Mesendoderm (in vitro differentiated cells): ENCODE measurements at regions not wholly inside any gene's neighbourhood (a gene's known extent, or its start where the extent isn't known, plus 50 kb on each side); places are given as distances from the start of the nearest gene placed in this dataset.

Source experiments
- DNase-seq: peaks from one replicate; pipeline ENCODE4 v3.0.0; 2013
- H2AK5ac ChIP-seq: 2 replicates; pipeline ENCODE4 v1.6.1; 2013; ENCODE audit warnings: low read length, inconsistent platforms
- H2BK120ac ChIP-seq: 2 replicates; pipeline ENCODE4 v1.6.1; 2013; ENCODE audit warnings: low read depth, mild to moderate bottlenecking, low read length, moderate library complexity, mixed read lengths
- H2BK15ac ChIP-seq: replicated peaks from 2 replicates; pipeline ENCODE4 v1.6.1; 2013; ENCODE audit warnings: low read depth, mild to moderate bottlenecking, moderate library complexity
- H2BK5ac ChIP-seq: 2 replicates; pipeline ENCODE4 v1.6.1; 2013; ENCODE audit warnings: low read length, inconsistent platforms
- H3K18ac ChIP-seq: 2 replicates; pipeline ENCODE4 v1.6.1; 2013; ENCODE audit warnings: mild to moderate bottlenecking, low read length, mixed read lengths
- H3K23ac ChIP-seq: one replicate; pipeline ENCODE4 v1.6.1; 2013; ENCODE audit warnings: low read length
- H3K27ac ChIP-seq: 2 replicates; pipeline ENCODE4 v1.5.1; 2013; ENCODE audit warnings: low read depth, mild to moderate bottlenecking, inconsistent platforms, low read length, moderate library complexity
- H3K27me3 ChIP-seq: 2 replicates; pipeline ENCODE4 v1.6.1; 2013; ENCODE audit warnings: low read length, control low read depth, mild to moderate bottlenecking, inconsistent platforms; ENCODE audit not compliant: insufficient read depth, poor library complexity
- H3K36me3 ChIP-seq: 2 replicates; pipeline ENCODE4 v1.6.1; 2013; ENCODE audit warnings: low read length, inconsistent platforms; ENCODE audit not compliant: control insufficient read depth, insufficient read depth
- H3K4ac ChIP-seq: one replicate; pipeline ENCODE4 v1.6.1; 2013; ENCODE audit warnings: low read depth, mild to moderate bottlenecking, low read length, moderate library complexity
- H3K4me1 ChIP-seq: 2 replicates; pipeline ENCODE4 v1.6.1; 2013; ENCODE audit warnings: low read depth, low read length, inconsistent platforms; ENCODE audit not compliant: control insufficient read depth
- H3K4me2 ChIP-seq: 2 replicates; pipeline ENCODE4 v1.6.1; 2013; ENCODE audit warnings: low read length
- H3K4me3 ChIP-seq: 2 replicates; pipeline ENCODE4 v1.5.1; 2013; ENCODE audit warnings: mild to moderate bottlenecking, low read length
- H3K56ac ChIP-seq: one replicate; pipeline ENCODE4 v1.6.1; 2013; ENCODE audit warnings: low read length
- H3K79me1 ChIP-seq: 2 replicates; pipeline ENCODE4 v1.6.1; 2013; ENCODE audit warnings: low read length, inconsistent platforms
- H3K79me2 ChIP-seq: 2 replicates; pipeline ENCODE4 v1.6.1; 2013; ENCODE audit warnings: mild to moderate bottlenecking, low read length; ENCODE audit not compliant: control insufficient read depth, insufficient read depth
- H3K9ac ChIP-seq: 2 replicates; pipeline ENCODE4 v1.6.1; 2013; ENCODE audit warnings: low read length, inconsistent platforms
- H4K5ac ChIP-seq: one replicate; pipeline ENCODE4 v1.6.1; 2013; ENCODE audit warnings: low read length
- H4K8ac ChIP-seq: one replicate; pipeline ENCODE4 v1.6.1; 2013; ENCODE audit warnings: low read depth, mild to moderate bottlenecking, control low read depth, low read length, moderate library complexity
- WGBS: extraction: QIAGEN DNeasy Blood & Tissue Kit; methylation state at CpG from one replicate; pipeline ENCODE4 v1.1.7; 2013; ENCODE audit warnings: low lambda C conversion rate, missing lambda C conversion rate; ENCODE audit not compliant: insufficient coverage; ENCODE audit errors: extremely low coverage; 5-methylcytosine and 5-hydroxymethylcytosine counted together

DNA sequence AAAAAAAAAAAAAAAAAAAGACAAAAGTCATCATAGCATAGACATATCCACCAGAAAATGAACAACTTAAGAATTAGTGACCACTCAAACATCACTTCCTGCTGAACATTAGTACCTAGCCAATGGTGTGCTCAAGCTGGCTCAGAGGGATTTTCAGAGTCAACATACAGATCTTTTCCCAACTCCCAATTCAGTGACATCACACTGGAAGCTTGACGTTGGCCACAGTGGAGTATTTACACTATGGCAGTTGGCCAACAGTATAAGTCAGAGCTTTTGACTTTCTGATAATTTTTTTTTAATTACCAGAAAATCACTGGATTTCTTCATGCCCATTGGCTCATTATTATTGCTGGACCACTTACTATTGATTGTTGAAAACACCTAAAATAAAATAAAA, 383.5 kb downstream of the ARHGEF28 start:
- DNase-seq, result no peak
- Histone ChIP-seq H3K27me3 (no peaks in the 10 kb centered on the region), H4K5ac (no peak overlapping the region), H3K4ac (no peak overlapping the region), H3K4me2 (no peak overlapping the region), H2AK5ac (no peak overlapping the region), H3K18ac (no peak overlapping the region), H3K23ac (no peak overlapping the region), H4K8ac (no peak overlapping the region), H3K4me1 (no peaks in the 10 kb centered on the region), H2BK5ac (no peak overlapping the region), H3K56ac (no peak overlapping the region), H3K27ac (no peak overlapping the region), H2BK15ac (no peak overlapping the region), H3K4me3 (no peak overlapping the region), H2BK120ac (no peak overlapping the region), H3K36me3 (no peaks in the 10 kb centered on the region), H3K79me2 (no peaks in the 10 kb centered on the region), H3K79me1 (no peaks in the 10 kb centered on the region), H3K9ac (no peak overlapping the region)
- no CpG with 5 or more reads among the region's 1 CpG for whole genome bisulfite sequencing

DNA sequence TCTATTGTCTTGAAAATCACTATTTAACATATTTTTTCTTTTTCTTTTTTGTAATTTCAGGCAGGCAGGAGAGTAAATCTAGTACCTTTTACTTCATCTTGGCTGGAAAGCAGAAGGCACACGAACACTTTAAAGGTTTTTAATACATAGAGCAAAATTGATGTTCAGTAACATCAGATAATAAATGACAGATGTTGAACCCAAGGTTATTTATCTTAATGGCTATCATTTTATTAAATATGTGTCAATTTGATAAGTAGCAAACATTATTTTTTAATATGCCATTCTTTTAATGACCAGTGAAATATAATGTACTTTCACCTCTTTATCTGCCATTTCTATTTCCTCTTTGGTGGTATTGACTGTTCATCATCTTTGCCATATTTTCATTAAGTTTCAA, 381.2 kb downstream of the ARHGEF28 start:
- H3K36me3 ChIP-seq, result no peaks in the 10 kb centered on the region
- no peaks in the 10 kb centered on the region for H3K79me2 ChIP-seq
- no peak for DNase-seq
- no peak overlapping the region for H2BK120ac ChIP-seq
- H3K4ac ChIP-seq, result no peak overlapping the region
- no peak overlapping the region for H2AK5ac ChIP-seq
- H3K27ac ChIP-seq, result no peak overlapping the region
- H3K56ac ChIP-seq, result no peak overlapping the region
- no peaks in the 10 kb centered on the region for H3K79me1 ChIP-seq
- no peaks in the 10 kb centered on the region for H3K4me1 ChIP-seq
- H4K8ac ChIP-seq, result no peak overlapping the region
- no peak overlapping the region for H3K18ac ChIP-seq
- no peak overlapping the region for H2BK5ac ChIP-seq
- H3K9ac ChIP-seq, result no peak overlapping the region
- H3K4me3 ChIP-seq, result no peak overlapping the region
- H3K4me2 ChIP-seq, result no peak overlapping the region
- no peak overlapping the region for H3K23ac ChIP-seq
- WGBS, result no CpG with 5 or more reads among the region's 1 CpG
- H3K27me3 ChIP-seq, result no peaks in the 10 kb centered on the region
- no peak overlapping the region for H2BK15ac ChIP-seq
- no peak overlapping the region for H4K5ac ChIP-seq

DNA sequence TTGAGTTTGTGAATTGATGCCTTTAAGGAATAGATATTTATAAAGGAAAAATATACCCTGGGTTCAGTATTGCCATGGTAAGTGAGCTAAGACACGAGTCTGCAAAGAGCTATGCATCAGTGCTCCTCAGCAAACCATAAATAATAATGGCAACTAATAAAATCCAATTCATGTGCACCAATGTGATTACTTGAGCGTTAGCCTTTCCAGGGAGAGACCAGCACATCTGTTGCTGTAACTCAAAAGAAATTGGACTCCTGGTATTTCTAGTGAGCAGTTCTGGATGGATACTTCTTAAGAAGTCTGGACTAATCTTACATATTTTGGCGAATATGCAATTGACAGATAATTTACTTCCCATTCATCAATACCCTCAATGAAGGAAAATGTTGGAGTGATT, 373.3 kb downstream of the ARHGEF28 start:
- Histone ChIP-seq H2BK120ac (no peak overlapping the region), H3K79me2 (no peaks in the 10 kb centered on the region), H3K4me3 (no peak overlapping the region), H3K36me3 (no peaks in the 10 kb centered on the region), H3K23ac (no peak overlapping the region), H3K79me1 (no peaks in the 10 kb centered on the region), H2BK15ac (no peak overlapping the region), H4K8ac (no peak overlapping the region), H3K27me3 (no peaks in the 10 kb centered on the region), H3K9ac (no peak overlapping the region), H3K27ac (no peak overlapping the region), H4K5ac (no peak overlapping the region), H2BK5ac (no peak overlapping the region), H3K4me1 (no peaks in the 10 kb centered on the region), H3K56ac (no peak overlapping the region), H2AK5ac (no peak overlapping the region), H3K4me2 (no peak overlapping the region), H3K18ac (no peak overlapping the region), H3K4ac (no peak overlapping the region)
- WGBS, result no CpG with 5 or more reads among the region's 3 CpGs
- DNase-seq, result no peak

DNA sequence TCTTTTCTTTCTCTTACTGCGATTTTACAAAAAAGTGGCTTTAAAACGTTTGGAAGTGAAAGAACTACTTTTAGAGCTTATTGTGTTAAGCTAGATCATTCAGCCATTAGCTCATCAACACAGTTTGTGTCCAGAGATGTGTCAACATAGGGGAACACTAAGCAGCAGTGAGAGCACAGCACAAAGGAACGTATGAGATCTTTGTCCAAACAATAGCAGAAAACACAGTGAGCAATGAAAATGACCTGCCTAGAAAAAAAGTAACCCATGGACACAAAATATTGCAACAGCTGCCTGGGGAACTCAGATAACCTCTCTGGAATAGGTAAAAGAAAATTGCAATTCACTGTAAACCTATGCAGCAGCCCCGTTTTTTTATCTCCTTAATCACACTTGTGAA, 372.5 kb downstream of the ARHGEF28 start:
- no peaks in the 10 kb centered on the region for H3K79me1 ChIP-seq
- H3K4me1 ChIP-seq, result no peaks in the 10 kb centered on the region
- no peak overlapping the region for H3K4me3 ChIP-seq
- no peak overlapping the region for H3K23ac ChIP-seq
- H4K5ac ChIP-seq, result no peak overlapping the region
- H2BK5ac ChIP-seq, result no peak overlapping the region
- no peak overlapping the region for H4K8ac ChIP-seq
- H2BK120ac ChIP-seq, result no peak overlapping the region
- no peak overlapping the region for H3K4ac ChIP-seq
- no peak overlapping the region for H2AK5ac ChIP-seq
- no peaks in the 10 kb centered on the region for H3K79me2 ChIP-seq
- H3K9ac ChIP-seq, result no peak overlapping the region
- no peak overlapping the region for H3K18ac ChIP-seq
- H3K27ac ChIP-seq, result no peak overlapping the region
- WGBS, result no CpG with 5 or more reads among the region's 4 CpGs
- H3K56ac ChIP-seq, result no peak overlapping the region
- H3K4me2 ChIP-seq, result no peak overlapping the region
- DNase-seq, result no peak
- no peak overlapping the region for H2BK15ac ChIP-seq
- H3K27me3 ChIP-seq, result no peaks in the 10 kb centered on the region
- H3K36me3 ChIP-seq, result no peaks in the 10 kb centered on the region

DNA sequence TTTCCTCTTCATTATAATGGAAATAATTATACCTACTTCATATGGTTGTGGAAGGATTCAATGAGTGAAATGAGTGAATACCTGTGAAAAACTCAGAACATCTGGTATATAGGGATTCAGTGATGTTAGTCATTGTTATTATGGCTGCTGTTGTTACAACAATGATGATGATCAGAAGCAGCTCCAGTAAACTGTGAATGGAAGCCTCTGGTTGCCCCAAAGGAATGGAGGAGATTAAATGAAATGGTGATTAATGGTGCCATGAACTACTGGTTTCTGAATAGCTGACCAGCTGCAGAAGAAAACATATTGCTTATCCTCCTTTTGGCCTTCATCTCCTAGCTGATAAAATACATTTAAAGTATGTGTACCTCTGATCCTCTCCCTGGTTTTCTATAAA, 372.0 kb downstream of the ARHGEF28 start:
- Histone ChIP-seq H2AK5ac (no peak overlapping the region), H3K18ac (no peak overlapping the region), H3K4ac (no peak overlapping the region), H3K9ac (no peak overlapping the region), H3K27ac (no peak overlapping the region), H3K27me3 (no peaks in the 10 kb centered on the region), H3K4me1 (no peaks in the 10 kb centered on the region), H3K23ac (no peak overlapping the region), H3K79me2 (no peaks in the 10 kb centered on the region), H3K56ac (no peak overlapping the region), H3K4me2 (no peak overlapping the region), H2BK120ac (no peak overlapping the region), H3K4me3 (no peak overlapping the region), H3K79me1 (no peaks in the 10 kb centered on the region), H4K5ac (no peak overlapping the region), H2BK15ac (no peak overlapping the region), H2BK5ac (no peak overlapping the region), H4K8ac (no peak overlapping the region), H3K36me3 (no peaks in the 10 kb centered on the region)
- DNase-seq, result no peak

DNA sequence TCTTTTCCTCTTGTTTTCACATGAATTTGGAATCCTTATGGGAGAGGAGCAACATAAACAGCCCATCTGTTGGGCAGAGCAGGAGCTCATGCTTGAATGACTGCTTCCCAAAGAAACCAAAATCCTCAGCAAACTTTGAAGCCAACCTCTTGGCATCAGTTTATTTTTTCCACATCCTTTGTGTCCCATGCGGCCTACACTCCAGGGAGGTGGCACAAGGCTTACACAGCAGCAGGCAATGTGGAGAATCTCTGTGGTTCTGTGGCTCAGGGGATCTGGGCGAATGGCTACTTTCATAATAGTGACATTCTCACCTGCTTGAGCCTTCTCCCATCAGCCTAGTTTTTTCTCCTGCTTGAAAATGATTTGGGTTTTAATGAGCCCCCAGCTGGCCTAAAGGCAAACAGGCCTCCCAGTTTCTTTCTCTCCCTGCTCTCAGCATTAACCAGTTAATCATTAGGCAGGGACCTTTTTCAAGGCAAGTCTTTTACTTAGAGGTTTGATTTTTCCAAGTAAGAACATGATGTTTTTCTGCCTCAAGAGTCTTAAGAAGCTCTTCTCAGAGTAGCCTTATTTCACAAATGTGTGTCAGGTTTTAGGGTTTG, 370.3 kb downstream of the ARHGEF28 start:
- no CpG with 5 or more reads among the region's 2 CpGs for WGBS
- DNase-seq, result no peak

More for the DNA sequence above, 370.3 kb downstream of the ARHGEF28 start:
- Histone ChIP-seq H3K27me3 (no peaks in the 10 kb centered on the region), H3K36me3 (no peaks in the 10 kb centered on the region), H3K4ac (no peak overlapping the region), H4K8ac (no peak overlapping the region), H4K5ac (no peak overlapping the region), H3K79me1 (no peaks in the 10 kb centered on the region), H3K56ac (no peak overlapping the region), H3K79me2 (no peaks in the 10 kb centered on the region), H3K4me3 (no peak overlapping the region), H2AK5ac (no peak overlapping the region), H2BK15ac (no peak overlapping the region), H3K18ac (no peak overlapping the region), H3K27ac (no peak overlapping the region), H3K9ac (no peak overlapping the region), H2BK120ac (no peak overlapping the region), H3K4me2 (no peak overlapping the region), H2BK5ac (no peak overlapping the region), H3K4me1 (no peaks in the 10 kb centered on the region), H3K23ac (no peak overlapping the region)
